ENCODE measurements at regions not wholly inside any gene's neighbourhood (a gene's known extent, or its start where the extent isn't known, plus 50 kb on each side); places are given as distances from the start of the nearest gene placed in this dataset.

DNA sequence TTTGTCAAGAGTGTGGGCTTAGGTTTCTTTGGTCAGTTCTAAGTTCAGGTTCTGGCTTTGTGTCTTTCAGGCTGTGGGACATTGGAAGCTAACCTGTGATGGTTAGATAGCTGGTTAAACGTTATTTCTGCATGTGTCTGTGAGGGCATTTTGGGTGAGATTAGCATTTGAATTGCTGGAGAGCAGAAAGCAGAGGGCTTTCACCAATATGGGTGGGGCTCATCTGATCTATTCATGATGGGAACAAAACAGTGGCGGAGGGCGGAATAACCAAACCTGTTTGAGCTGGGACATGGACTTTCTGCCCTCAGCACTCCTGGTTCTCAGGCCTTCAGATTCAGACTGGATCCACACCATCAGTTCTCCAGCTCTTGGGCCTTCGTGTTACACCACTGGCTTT, 195.4 kb downstream of the KLF13 start:
- TF ChIP-seq FOXP2 (optimal IDR thresholded peaks at IDR 0.05; ENCODE audit: borderline replicate concordance, extremely low read depth, extremely low read length, insufficient read depth) (no peak), SIN3A (IDR thresholded peaks at IDR 0.05; ENCODE audit: borderline replicate concordance, insufficient read depth, low read length) (no peak), TAF1 (IDR thresholded peaks at IDR 0.05; ENCODE audit: borderline replicate concordance, insufficient read depth, low read length) (no peak), POLR2AphosphoS5 (IDR thresholded peaks at IDR 0.05; ENCODE audit: low read depth, low read length) (no peak)
- TF ChIP-seq, protein P1, sequence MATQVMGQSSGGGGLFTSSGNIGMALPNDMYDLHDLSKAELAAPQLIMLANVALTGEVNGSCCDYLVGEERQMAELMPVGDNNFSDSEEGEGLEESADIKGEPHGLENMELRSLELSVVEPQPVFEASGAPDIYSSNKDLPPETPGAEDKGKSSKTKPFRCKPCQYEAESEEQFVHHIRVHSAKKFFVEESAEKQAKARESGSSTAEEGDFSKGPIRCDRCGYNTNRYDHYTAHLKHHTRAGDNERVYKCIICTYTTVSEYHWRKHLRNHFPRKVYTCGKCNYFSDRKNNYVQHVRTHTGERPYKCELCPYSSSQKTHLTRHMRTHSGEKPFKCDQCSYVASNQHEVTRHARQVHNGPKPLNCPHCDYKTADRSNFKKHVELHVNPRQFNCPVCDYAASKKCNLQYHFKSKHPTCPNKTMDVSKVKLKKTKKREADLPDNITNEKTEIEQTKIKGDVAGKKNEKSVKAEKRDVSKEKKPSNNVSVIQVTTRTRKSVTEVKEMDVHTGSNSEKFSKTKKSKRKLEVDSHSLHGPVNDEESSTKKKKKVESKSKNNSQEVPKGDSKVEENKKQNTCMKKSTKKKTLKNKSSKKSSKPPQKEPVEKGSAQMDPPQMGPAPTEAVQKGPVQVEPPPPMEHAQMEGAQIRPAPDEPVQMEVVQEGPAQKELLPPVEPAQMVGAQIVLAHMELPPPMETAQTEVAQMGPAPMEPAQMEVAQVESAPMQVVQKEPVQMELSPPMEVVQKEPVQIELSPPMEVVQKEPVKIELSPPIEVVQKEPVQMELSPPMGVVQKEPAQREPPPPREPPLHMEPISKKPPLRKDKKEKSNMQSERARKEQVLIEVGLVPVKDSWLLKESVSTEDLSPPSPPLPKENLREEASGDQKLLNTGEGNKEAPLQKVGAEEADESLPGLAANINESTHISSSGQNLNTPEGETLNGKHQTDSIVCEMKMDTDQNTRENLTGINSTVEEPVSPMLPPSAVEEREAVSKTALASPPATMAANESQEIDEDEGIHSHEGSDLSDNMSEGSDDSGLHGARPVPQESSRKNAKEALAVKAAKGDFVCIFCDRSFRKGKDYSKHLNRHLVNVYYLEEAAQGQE (IDR thresholded peaks at IDR 0.05; ENCODE audit: insufficient read depth in 1 of 2, low read depth in 2 of 2, low read length in 2 of 2) = no peak

DNA sequence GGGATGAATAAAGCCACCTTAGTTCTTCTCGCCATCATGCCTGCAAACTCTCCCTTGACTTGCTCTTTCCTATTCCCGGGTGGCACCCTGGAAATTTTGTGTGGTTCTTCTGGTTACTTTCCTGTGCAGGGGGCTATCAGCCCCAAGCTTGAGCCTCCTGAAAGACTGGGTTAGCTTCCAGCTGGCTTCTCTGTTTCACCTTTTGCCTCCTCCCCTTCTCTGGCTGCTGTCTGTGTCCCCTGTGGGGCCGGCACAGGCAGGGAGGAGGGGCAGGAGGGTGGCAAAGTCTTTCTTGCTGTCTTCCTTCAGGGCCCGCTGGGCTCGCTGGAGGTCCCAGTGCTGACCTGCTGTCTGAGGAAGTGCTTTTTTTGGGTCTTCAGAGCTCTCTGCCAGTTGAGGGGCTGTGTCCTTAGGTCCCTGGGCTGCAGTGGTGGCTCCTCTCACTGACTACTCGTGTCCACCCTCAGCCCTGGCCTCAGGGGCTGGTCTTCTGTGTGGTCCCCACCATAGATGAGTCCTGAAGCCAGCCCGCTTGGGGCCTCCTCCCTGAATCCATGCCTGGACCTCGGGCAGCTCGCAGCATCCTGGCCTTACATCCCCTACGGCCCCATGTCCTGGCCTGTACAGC, 196.5 kb downstream of the KLF13 start:
- TF ChIP-seq SIN3A (IDR thresholded peaks at IDR 0.05; ENCODE audit: borderline replicate concordance, insufficient read depth, low read length) (no peak), FOXP2 (optimal IDR thresholded peaks at IDR 0.05; ENCODE audit: borderline replicate concordance, extremely low read depth, extremely low read length, insufficient read depth) (no peak), TAF1 (IDR thresholded peaks at IDR 0.05; ENCODE audit: borderline replicate concordance, insufficient read depth, low read length) (no peak), POLR2AphosphoS5 (IDR thresholded peaks at IDR 0.05; ENCODE audit: low read depth, low read length) (no peak)
- TF ChIP-seq, protein P1 (IDR thresholded peaks at IDR 0.05; ENCODE audit: insufficient read depth in 1 of 2, low read depth in 2 of 2, low read length in 2 of 2) = no peak

DNA sequence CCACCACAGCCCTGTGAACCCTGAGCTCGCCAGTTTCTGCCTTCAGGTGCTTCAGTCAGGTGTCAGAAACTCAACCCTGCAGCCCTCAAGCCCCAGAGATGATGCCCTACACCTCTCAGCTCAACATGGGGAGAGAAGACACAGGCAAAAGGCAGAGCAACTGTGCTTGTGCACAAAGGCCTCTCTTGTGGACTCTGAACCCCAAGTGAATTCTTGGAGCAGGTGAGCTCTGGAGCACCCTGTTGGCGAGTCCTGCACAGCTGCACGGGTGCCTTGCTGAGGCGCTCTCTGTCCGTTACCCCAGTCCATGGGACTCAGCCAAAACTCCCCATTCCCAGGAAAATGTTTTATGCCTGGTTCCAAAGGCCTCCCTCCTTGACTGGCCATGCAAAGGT, 197.0 kb downstream of the KLF13 start:
- TF ChIP-seq, protein P1 (IDR thresholded peaks at IDR 0.05; ENCODE audit: insufficient read depth in 1 of 2, low read depth in 2 of 2, low read length in 2 of 2) = no peak
- no peak for TF ChIP-seq FOXP2 (optimal IDR thresholded peaks at IDR 0.05; ENCODE audit: borderline replicate concordance, extremely low read depth, extremely low read length, insufficient read depth)
- TF ChIP-seq SIN3A (IDR thresholded peaks at IDR 0.05; ENCODE audit: borderline replicate concordance, insufficient read depth, low read length) = no peak
- TF ChIP-seq POLR2AphosphoS5 (IDR thresholded peaks at IDR 0.05; ENCODE audit: low read depth, low read length) = no peak
- no peak for TF ChIP-seq TAF1 (IDR thresholded peaks at IDR 0.05; ENCODE audit: borderline replicate concordance, insufficient read depth, low read length)

DNA sequence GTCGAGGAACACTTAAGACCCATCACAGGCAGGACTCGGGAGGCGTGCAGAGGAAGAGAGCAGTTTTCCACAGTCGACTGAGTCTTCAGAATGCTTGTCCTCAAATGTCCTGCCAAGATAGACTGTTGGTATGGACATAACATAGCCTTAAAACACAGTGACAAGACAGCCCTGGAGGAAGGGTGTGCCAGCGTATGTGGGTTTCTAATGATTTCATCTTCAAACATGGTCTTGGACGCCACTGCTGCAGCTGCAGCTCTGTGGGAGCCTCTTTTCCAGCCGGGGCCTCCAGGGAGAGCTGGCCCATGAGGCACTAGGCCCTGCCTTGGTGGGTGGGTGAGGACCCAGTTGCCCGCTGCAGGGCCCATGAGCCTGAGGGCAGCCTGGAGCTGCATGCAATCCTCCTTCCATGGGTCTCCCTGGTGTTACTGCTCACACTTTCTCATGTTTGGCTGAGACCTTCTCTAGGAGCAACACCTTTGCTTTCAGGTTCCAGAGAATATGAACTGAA, 198.6 kb downstream of the KLF13 start:
- TF ChIP-seq FOXP2 (optimal IDR thresholded peaks at IDR 0.05; ENCODE audit: borderline replicate concordance, extremely low read depth, extremely low read length, insufficient read depth) = no peak
- TF ChIP-seq POLR2AphosphoS5 (IDR thresholded peaks at IDR 0.05; ENCODE audit: low read depth, low read length) = no peak
- no peak for TF ChIP-seq SIN3A (IDR thresholded peaks at IDR 0.05; ENCODE audit: borderline replicate concordance, insufficient read depth, low read length)
- no peak for TF ChIP-seq TAF1 (IDR thresholded peaks at IDR 0.05; ENCODE audit: borderline replicate concordance, insufficient read depth, low read length)
- TF ChIP-seq, protein P1 (IDR thresholded peaks at IDR 0.05; ENCODE audit: insufficient read depth in 1 of 2, low read depth in 2 of 2, low read length in 2 of 2) = no peak

All from PFSK-1 (cell line).